ENCODE measurements at regions not wholly inside any gene's neighbourhood (a gene's known extent, or its start where the extent isn't known, plus 50 kb on each side); places are given as distances from the start of the nearest gene placed in this dataset.

- DNase-seq (ENCODE audit: extremely low spot score in 2 of 2) = no peak
- Histone ChIP-seq H3K9me3 (no peaks in the 10 kb centered on the region), H3K36me3 (no peaks in the 10 kb centered on the region), H3K4me3 (no peak overlapping the region), H3K27ac (no peak overlapping the region), H3K4me1 (no peaks in the 10 kb centered on the region), H3K27me3 (no peaks in the 10 kb centered on the region)
- no peak for TF ChIP-seq CTCF (IDR thresholded peaks at IDR 0.05)
- no peak for TF ChIP-seq POLR2A (IDR thresholded peaks at IDR 0.05)
- no peak for TF ChIP-seq POLR2AphosphoS5 (IDR thresholded peaks at IDR 0.05; ENCODE audit: insufficient read depth in 1 of 2, low read depth in 1 of 2)
- intact Hi-C loops (cut with DNase I) = no loop called here
Observed at GRCh38 chr4:187565416-187565815, 430.2 kb upstream of the ZFP42 start.

- H3K27me3 ChIP-seq = no peaks in the 10 kb centered on the region
- intact Hi-C loops (cut with DNase I) = no loop called here
- no peak for TF ChIP-seq CTCF (IDR thresholded peaks at IDR 0.05)
- TF ChIP-seq POLR2AphosphoS5 (IDR thresholded peaks at IDR 0.05; ENCODE audit: insufficient read depth in 1 of 2, low read depth in 1 of 2) = no peak
- TF ChIP-seq POLR2A (IDR thresholded peaks at IDR 0.05) = no peak
- DNase-seq (ENCODE audit: extremely low spot score in 2 of 2) = no peak
- H3K4me3 ChIP-seq = no peak overlapping the region
- H3K9me3 ChIP-seq = no peaks in the 10 kb centered on the region
- no peaks in the 10 kb centered on the region for H3K4me1 ChIP-seq
- no peaks in the 10 kb centered on the region for H3K36me3 ChIP-seq
- H3K27ac ChIP-seq = no peak overlapping the region
Observed at GRCh38 chr4:187569871-187570270, 425.7 kb upstream of the ZFP42 start.

- Histone ChIP-seq H3K27ac (no peak overlapping the region), H3K9me3 (no peaks in the 10 kb centered on the region), H3K36me3 (no peaks in the 10 kb centered on the region), H3K27me3 (no peaks in the 10 kb centered on the region), H3K4me1 (no peaks in the 10 kb centered on the region), H3K4me3 (no peak overlapping the region)
- no peak for DNase-seq (ENCODE audit: extremely low spot score in 2 of 2)
- TF ChIP-seq POLR2A (IDR thresholded peaks at IDR 0.05) = no peak
- no peak for TF ChIP-seq POLR2AphosphoS5 (IDR thresholded peaks at IDR 0.05; ENCODE audit: insufficient read depth in 1 of 2, low read depth in 1 of 2)
- TF ChIP-seq CTCF (IDR thresholded peaks at IDR 0.05) = no peak
- intact Hi-C loops (cut with DNase I) = no loop called here
Observed at GRCh38 chr4:187575706-187576105, 419.9 kb upstream of the ZFP42 start.

GRCh38 chr4:187576751-187577150 is 418.8 kb upstream of the ZFP42 start:
- Histone ChIP-seq H3K9me3 (no peaks in the 10 kb centered on the region), H3K27ac (no peak overlapping the region), H3K4me3 (no peak overlapping the region), H3K36me3 (no peaks in the 10 kb centered on the region), H3K27me3 (no peaks in the 10 kb centered on the region), H3K4me1 (no peaks in the 10 kb centered on the region)
- intact Hi-C loops (cut with DNase I) = no loop called here
- DNase-seq (ENCODE audit: extremely low spot score in 2 of 2) = no peak
- TF ChIP-seq CTCF (IDR thresholded peaks at IDR 0.05) (no peak), POLR2A (IDR thresholded peaks at IDR 0.05) (no peak), POLR2AphosphoS5 (IDR thresholded peaks at IDR 0.05; ENCODE audit: insufficient read depth in 1 of 2, low read depth in 1 of 2) (no peak)

GRCh38 chr4:187577941-187578480 is 417.6 kb upstream of the ZFP42 start:
- no peak for DNase-seq (ENCODE audit: extremely low spot score in 2 of 2)
- TF ChIP-seq POLR2A (IDR thresholded peaks at IDR 0.05) (no peak), POLR2AphosphoS5 (IDR thresholded peaks at IDR 0.05; ENCODE audit: insufficient read depth in 1 of 2, low read depth in 1 of 2) (no peak), CTCF (IDR thresholded peaks at IDR 0.05) (no peak)
- intact Hi-C loops (cut with DNase I) = no loop called here
- H3K9me3 ChIP-seq = no peaks in the 10 kb centered on the region
- H3K27ac ChIP-seq = no peak overlapping the region
- no peaks in the 10 kb centered on the region for H3K4me1 ChIP-seq
- H3K27me3 ChIP-seq = no peaks in the 10 kb centered on the region
- no peaks in the 10 kb centered on the region for H3K36me3 ChIP-seq
- H3K4me3 ChIP-seq = no peak overlapping the region
